ENCODE measurements at regions not wholly inside any gene's neighbourhood (a gene's known extent, or its start where the extent isn't known, plus 50 kb on each side); places are given as distances from the start of the nearest gene placed in this dataset.

DNA sequence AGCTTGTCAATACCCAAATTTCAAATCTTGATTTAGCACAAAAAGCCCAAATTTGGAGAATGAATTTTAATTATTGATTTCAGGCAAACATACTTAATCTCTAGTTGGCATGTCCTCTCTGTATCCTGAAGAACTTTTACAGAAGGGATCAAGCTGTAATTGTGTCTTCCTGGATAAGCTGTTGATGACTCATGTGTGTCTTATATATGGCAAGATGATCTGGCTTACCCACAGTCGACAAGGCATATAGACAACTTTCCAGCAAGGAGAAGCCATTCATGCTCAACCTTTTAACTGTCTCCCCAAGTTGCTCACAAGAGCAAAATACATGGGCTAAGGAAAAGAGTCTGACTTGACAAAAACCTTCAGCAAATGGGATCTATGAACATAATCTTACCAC lies 112.5 kb upstream of the SLCO6A1 start:
- no peak for TF ChIP-seq CTCF (IDR thresholded peaks at IDR 0.05; ENCODE audit: low read length, missing control alignments)
- no peak for DNase-seq (ENCODE audit: low read depth)
- H3K4me3 ChIP-seq (replicated peaks; ENCODE audit: low read depth, low read length) = no peak overlapping the region

DNA sequence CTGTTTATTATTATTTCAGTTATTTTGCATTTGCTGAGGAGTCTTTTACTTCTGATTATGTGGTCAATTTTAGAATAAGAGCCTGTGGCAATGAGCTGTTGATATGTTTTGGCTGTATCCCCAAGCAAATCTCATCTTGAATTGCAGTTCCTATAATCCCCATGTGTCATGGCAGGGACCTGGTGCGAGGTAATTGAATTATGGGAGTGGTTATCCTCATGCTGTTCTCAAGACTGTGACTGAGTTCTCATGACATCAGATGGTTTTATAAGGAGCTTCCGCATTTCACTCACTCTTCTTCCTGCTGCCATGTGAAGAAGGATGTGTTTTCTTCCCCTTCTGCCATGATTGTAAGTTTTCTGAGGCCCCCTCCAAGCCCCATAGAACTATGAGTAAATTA lies 114.9 kb upstream of the SLCO6A1 start:
- no peak for DNase-seq (ENCODE audit: low read depth)
- no peak for TF ChIP-seq CTCF (IDR thresholded peaks at IDR 0.05; ENCODE audit: low read length, missing control alignments)
- H3K4me3 ChIP-seq (replicated peaks; ENCODE audit: low read depth, low read length) = no peak overlapping the region

DNA sequence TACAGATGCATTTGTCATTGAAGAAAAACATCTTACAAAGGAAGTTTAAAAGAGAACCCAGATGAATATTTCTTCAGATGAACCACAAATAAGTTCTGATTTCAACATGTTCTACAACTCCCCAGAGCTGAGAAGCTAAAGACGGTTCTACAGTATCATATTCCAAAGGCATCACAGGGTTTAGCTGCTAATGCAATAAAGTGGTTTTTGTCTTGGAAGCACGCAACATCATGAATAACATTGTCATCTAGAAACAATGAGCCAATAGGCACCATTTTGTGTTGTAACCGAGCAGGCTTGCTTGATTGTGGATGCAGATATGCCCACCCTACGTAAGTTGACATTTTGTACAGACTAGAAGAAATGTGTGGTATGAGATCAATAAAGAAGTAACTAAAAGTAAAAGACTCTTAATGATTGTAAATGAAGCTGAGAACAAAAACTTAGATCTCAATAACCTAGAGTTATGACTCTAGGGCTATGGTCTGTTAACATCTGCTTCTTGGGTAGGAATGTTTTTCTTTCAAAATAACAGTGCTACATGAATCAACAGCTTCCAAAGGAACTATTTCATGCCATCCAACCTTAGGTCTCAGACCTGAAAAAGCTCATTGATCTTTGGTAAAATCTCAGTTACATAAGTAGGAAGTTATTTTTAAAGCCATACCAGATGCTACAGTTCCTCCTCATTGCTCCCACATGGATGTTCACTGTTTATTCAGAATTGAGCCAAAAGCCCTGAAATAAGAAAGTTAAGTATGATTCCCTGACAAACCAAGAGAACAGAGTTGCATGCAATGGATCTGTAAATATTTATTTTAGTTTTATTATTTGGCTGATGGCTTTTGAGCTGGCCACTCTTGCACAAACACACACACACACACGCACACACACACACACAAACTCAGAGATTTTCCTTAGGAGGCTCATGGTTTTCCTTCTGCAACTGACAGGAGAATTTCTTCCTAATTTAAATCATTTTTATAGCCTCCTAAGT lies 118.7 kb upstream of the SLCO6A1 start:
- no peak overlapping the region for H3K4me3 ChIP-seq (replicated peaks; ENCODE audit: low read depth, low read length)
- DNase-seq (ENCODE audit: low read depth) = no peak
- no peak for TF ChIP-seq CTCF (IDR thresholded peaks at IDR 0.05; ENCODE audit: low read length, missing control alignments)

DNA sequence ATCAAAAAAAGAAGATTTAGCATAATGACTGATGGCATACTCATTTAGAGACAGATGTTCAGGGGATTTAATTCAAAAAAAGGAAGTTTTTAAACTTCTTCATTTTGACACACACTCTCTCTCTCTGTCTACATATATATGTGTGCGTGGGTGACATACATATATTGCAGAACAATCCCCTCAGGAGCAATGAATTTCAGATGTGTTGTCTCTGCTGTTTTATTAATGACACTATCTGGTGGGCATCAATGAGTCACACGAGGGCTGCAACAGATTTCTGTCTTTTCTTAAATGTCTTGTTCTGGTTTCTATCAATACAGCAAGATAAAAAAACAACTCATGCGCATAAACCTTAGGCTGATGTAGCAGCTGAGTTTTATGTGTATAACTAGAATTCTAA lies 123.5 kb upstream of the SLCO6A1 start:
- TF ChIP-seq CTCF (IDR thresholded peaks at IDR 0.05; ENCODE audit: low read length, missing control alignments) = no peak
- no peak overlapping the region for H3K4me3 ChIP-seq (replicated peaks; ENCODE audit: low read depth, low read length)
- DNase-seq (ENCODE audit: low read depth) = no peak

DNA sequence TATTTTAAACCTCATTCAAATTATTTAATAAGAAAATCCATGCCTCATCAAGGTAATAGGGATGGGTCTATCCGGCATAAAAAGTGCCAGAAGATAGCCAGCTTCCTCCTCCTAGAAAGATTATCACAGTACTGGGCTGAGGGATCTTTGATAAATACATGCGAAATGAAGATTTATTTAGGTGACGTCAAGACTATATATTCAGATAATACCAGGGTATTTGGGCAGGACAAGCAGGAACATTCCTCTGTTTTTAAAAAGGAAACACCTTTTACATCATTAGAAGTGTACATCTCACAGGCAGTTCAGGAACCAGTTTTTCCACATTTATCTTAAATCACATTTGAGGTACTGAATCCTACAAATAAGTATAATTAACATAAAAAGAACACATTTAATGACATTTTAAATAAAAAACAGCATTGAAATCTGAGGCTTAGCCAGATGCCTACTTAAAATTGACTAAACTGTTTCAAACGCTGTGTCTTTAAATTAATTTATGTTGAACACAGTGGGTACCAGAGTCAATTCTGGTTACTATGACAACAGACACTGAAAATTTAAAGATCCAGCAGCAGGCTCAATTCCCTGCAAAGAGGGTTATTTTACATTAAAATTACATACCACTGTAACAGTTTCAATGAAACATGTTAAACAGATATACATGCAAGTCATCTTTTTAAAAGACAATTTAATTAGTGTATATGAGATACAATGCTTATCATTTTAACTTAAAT lies 124.7 kb upstream of the SLCO6A1 start:
- H3K4me3 ChIP-seq (replicated peaks; ENCODE audit: low read depth, low read length) = no peak overlapping the region
- TF ChIP-seq CTCF (IDR thresholded peaks at IDR 0.05; ENCODE audit: low read length, missing control alignments) = no peak
- no peak for DNase-seq (ENCODE audit: low read depth)

DNA sequence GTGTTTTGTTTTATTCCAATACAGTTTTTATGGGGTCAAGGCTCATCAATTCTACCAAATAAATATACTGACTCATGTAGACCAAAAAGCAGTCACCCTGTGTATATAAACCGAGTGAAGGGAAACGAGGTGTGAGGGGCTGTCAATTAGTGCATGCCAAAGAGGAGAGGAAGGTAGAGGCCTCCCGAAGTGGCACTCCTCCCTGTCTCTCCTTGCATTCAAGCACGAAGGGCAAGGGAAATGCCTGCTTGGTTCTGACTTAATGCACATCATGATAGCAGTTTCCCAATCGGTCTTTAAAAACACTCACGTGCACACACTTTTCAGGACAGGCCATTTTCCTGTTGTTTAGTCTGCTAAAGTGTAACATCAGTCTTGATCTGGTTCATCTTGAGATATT lies 125.6 kb upstream of the SLCO6A1 start:
- no peak overlapping the region for H3K4me3 ChIP-seq (replicated peaks; ENCODE audit: low read depth, low read length)
- TF ChIP-seq CTCF (IDR thresholded peaks at IDR 0.05; ENCODE audit: low read length, missing control alignments) = no peak

More for the DNA sequence above, 125.6 kb upstream of the SLCO6A1 start:
- no peak for DNase-seq (ENCODE audit: low read depth)
